ENCODE measurements at regions not wholly inside any gene's neighbourhood (a gene's known extent, or its start where the extent isn't known, plus 50 kb on each side); places are given as distances from the start of the nearest gene placed in this dataset.

DNA sequence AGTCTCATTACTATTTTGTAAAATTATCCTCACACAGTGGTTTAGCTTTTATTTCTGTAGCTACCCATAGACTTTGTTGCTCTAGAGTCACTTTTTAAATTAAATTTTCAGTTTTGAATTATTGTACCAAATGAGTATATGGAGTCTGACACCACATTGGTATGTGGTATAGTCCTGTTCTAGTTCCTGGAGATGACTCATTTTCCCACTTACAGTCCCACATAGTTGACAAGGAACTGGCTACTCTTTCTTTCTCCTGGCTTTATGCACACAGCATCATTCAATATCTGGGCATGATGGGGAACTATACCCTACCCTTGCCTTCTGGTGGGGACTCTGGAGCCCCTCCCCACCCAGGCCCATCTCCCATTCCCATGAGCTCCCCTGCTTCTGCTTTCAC, 92.6 kb upstream of the RAB11FIP2 start:
- no peaks in the 10 kb centered on the region for H3K36me3 ChIP-seq (ENCODE audit: control insufficient read depth, insufficient read depth, low read length)
- H3K4me3 ChIP-seq (ENCODE audit: extremely low read depth, insufficient read depth, low read length, poor library complexity, severe bottlenecking) = no peak overlapping the region
- H3K9me3 ChIP-seq (ENCODE audit: control insufficient read depth, low read length) = no peaks in the 10 kb centered on the region
- H3K27ac ChIP-seq (ENCODE audit: low read depth, low read length, severe bottlenecking) = no peak overlapping the region
- no peaks in the 10 kb centered on the region for H3K4me1 ChIP-seq (ENCODE audit: control insufficient read depth, insufficient read depth, low read length, poor library complexity, severe bottlenecking)

GRCh38 chr10:118128675-118129074, 81.9 kb upstream of the RAB11FIP2 start:
- no peak overlapping the region for H3K27ac ChIP-seq (ENCODE audit: low read depth, low read length, severe bottlenecking)
- no peaks in the 10 kb centered on the region for H3K9me3 ChIP-seq (ENCODE audit: control insufficient read depth, low read length)
- no peaks in the 10 kb centered on the region for H3K36me3 ChIP-seq (ENCODE audit: control insufficient read depth, insufficient read depth, low read length)
- H3K4me3 ChIP-seq (ENCODE audit: extremely low read depth, insufficient read depth, low read length, poor library complexity, severe bottlenecking) = no peak overlapping the region
- 72 to 85% methylated on average over 2 of the region's 2 CpGs for WGBS, 2 experiments (ENCODE audit: insufficient coverage in 2 of 2)
- H3K4me1 ChIP-seq (ENCODE audit: control insufficient read depth, insufficient read depth, low read length, poor library complexity, severe bottlenecking) = no peaks in the 10 kb centered on the region

DNA sequence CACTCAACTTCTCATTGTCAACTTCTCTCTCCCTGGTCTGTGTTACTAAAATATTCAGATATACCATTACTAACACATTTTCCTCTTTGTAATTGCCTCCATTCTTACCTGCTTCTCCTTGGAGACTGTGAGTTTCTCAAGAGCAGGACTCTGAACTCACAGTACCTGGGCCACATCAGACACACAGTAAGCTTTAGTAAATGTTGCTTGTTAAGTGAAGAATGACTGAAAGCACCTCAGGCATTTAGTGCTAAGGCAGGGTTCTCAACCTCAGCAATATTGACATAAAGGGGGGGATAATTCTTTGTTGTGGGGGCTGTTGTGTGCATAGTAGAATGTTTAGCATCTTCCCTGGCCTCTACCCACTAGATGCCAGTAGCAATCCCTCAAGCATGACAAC, 72.0 kb upstream of the RAB11FIP2 start:
- Histone ChIP-seq H3K4me1 (ENCODE audit: control insufficient read depth, insufficient read depth, low read length, poor library complexity, severe bottlenecking) (no peaks in the 10 kb centered on the region), H3K9me3 (ENCODE audit: control insufficient read depth, low read length) (no peaks in the 10 kb centered on the region), H3K4me3 (ENCODE audit: extremely low read depth, insufficient read depth, low read length, poor library complexity, severe bottlenecking) (no peak overlapping the region), H3K27ac (ENCODE audit: low read depth, low read length, severe bottlenecking) (no peak overlapping the region), H3K36me3 (ENCODE audit: control insufficient read depth, insufficient read depth, low read length) (no peaks in the 10 kb centered on the region)

GRCh38 chr10:118116715-118117449, 70.1 kb upstream of the RAB11FIP2 start:
- 83 to 88% methylated on average over 1 to 3 of the region's 10 CpGs for WGBS, 2 experiments (ENCODE audit: insufficient coverage in 2 of 2)
- H3K27ac ChIP-seq (ENCODE audit: low read depth, low read length, severe bottlenecking) = no peak overlapping the region
- no peak overlapping the region for H3K4me3 ChIP-seq (ENCODE audit: extremely low read depth, insufficient read depth, low read length, poor library complexity, severe bottlenecking)
- no peaks in the 10 kb centered on the region for H3K4me1 ChIP-seq (ENCODE audit: control insufficient read depth, insufficient read depth, low read length, poor library complexity, severe bottlenecking)
- H3K36me3 ChIP-seq (ENCODE audit: control insufficient read depth, insufficient read depth, low read length) = no peaks in the 10 kb centered on the region
- no peaks in the 10 kb centered on the region for H3K9me3 ChIP-seq (ENCODE audit: control insufficient read depth, low read length)

GRCh38 chr10:118116362-118116714, 69.6 kb upstream of the RAB11FIP2 start:
- Histone ChIP-seq H3K9me3 (ENCODE audit: control insufficient read depth, low read length) (no peaks in the 10 kb centered on the region), H3K27ac (ENCODE audit: low read depth, low read length, severe bottlenecking) (no peak overlapping the region), H3K36me3 (ENCODE audit: control insufficient read depth, insufficient read depth, low read length) (no peaks in the 10 kb centered on the region), H3K4me1 (ENCODE audit: control insufficient read depth, insufficient read depth, low read length, poor library complexity, severe bottlenecking) (no peaks in the 10 kb centered on the region), H3K4me3 (ENCODE audit: extremely low read depth, insufficient read depth, low read length, poor library complexity, severe bottlenecking) (no peak overlapping the region)
- 80% methylated on average over 5 of the region's 6 CpGs; no CpG with 5 or more reads in 1 of the 2 experiments for WGBS, 2 experiments (ENCODE audit: insufficient coverage in 2 of 2)

GRCh38 chr10:118115701-118116100, 69.0 kb upstream of the RAB11FIP2 start:
- Histone ChIP-seq H3K27ac (ENCODE audit: low read depth, low read length, severe bottlenecking) (no peak overlapping the region), H3K4me3 (ENCODE audit: extremely low read depth, insufficient read depth, low read length, poor library complexity, severe bottlenecking) (no peak overlapping the region), H3K9me3 (ENCODE audit: control insufficient read depth, low read length) (no peaks in the 10 kb centered on the region), H3K36me3 (ENCODE audit: control insufficient read depth, insufficient read depth, low read length) (no peaks in the 10 kb centered on the region), H3K4me1 (ENCODE audit: control insufficient read depth, insufficient read depth, low read length, poor library complexity, severe bottlenecking) (no peaks in the 10 kb centered on the region)
- WGBS, 2 experiments (ENCODE audit: insufficient coverage in 2 of 2) = 83 to 92% methylated on average over 6 to 8 of the region's 8 CpGs

DNA sequence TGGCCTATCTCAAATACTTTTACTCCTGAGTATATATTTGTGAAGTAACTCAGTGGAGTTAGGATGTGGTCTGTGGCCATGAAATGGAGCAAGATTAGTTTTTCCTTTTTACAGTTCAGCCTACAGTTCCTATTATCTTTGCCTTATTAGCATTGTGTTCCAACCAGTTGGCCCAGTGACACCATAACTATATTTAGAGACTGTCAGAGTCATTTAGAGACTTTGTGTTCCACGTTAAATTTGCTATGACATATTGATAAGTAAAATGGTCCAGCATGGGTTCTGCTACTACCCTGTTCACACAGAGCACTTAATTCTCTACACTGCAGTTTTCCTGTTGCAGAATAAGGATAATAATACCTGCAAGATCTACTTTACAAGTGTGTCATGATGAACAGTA, 68.3 kb upstream of the RAB11FIP2 start:
- Histone ChIP-seq H3K4me1 (ENCODE audit: control insufficient read depth, insufficient read depth, low read length, poor library complexity, severe bottlenecking) (no peaks in the 10 kb centered on the region), H3K27ac (ENCODE audit: low read depth, low read length, severe bottlenecking) (no peak overlapping the region), H3K9me3 (ENCODE audit: control insufficient read depth, low read length) (no peaks in the 10 kb centered on the region), H3K4me3 (ENCODE audit: extremely low read depth, insufficient read depth, low read length, poor library complexity, severe bottlenecking) (no peak overlapping the region), H3K36me3 (ENCODE audit: control insufficient read depth, insufficient read depth, low read length) (no peaks in the 10 kb centered on the region)
- WGBS, 2 experiments (ENCODE audit: insufficient coverage in 2 of 2) = no CpG with 5 or more reads among the region's 1 CpG

DNA sequence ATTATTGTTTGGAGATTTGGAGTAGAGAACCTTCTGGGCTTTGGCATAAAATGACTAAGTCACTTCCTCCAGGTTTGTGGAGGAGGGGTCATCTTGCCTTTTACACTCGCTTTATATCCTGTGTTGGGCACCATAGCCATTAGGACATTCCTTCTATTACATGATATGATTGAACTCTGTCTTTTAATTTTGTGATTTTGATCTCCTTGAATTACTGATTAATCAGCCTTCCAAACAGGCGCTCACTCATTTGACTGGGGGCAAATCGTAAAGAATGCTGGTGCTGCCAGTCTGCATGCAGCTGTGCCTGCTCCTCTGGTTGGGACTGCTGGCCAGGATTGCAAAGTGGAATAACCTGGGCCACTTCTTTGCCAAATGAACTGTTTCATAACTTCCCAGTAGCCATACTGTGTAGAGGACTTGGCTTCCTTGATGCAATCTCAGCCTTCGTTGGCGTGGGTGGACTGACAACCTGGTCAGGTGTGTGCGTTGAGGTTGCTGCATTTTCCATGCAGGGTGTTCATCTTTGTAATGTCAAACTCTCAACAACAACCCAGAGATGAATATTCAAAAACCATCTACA, 65.9 kb upstream of the RAB11FIP2 start:
- Histone ChIP-seq H3K36me3 (ENCODE audit: control insufficient read depth, insufficient read depth, low read length) (no peaks in the 10 kb centered on the region), H3K27ac (ENCODE audit: low read depth, low read length, severe bottlenecking) (no peak overlapping the region), H3K4me3 (ENCODE audit: extremely low read depth, insufficient read depth, low read length, poor library complexity, severe bottlenecking) (no peak overlapping the region), H3K4me1 (ENCODE audit: control insufficient read depth, insufficient read depth, low read length, poor library complexity, severe bottlenecking) (no peaks in the 10 kb centered on the region), H3K9me3 (ENCODE audit: control insufficient read depth, low read length) (no peaks in the 10 kb centered on the region)
- 89 to 97% methylated on average over 5 of the region's 6 CpGs for WGBS, 2 experiments (ENCODE audit: insufficient coverage in 2 of 2)

GRCh38 chr10:118110750-118111149, 64.0 kb upstream of the RAB11FIP2 start:
- Histone ChIP-seq H3K9me3 (ENCODE audit: control insufficient read depth, low read length) (no peaks in the 10 kb centered on the region), H3K27ac (ENCODE audit: low read depth, low read length, severe bottlenecking) (no peak overlapping the region), H3K36me3 (ENCODE audit: control insufficient read depth, insufficient read depth, low read length) (no peaks in the 10 kb centered on the region), H3K4me1 (ENCODE audit: control insufficient read depth, insufficient read depth, low read length, poor library complexity, severe bottlenecking) (no peaks in the 10 kb centered on the region), H3K4me3 (ENCODE audit: extremely low read depth, insufficient read depth, low read length, poor library complexity, severe bottlenecking) (no peak overlapping the region)
- WGBS, 2 experiments (ENCODE audit: insufficient coverage in 2 of 2) = no CpG with 5 or more reads among the region's 1 CpG

GRCh38 chr10:118108194-118109026, 61.7 kb upstream of the RAB11FIP2 start:
- H3K9me3 ChIP-seq (ENCODE audit: control insufficient read depth, low read length) = no peaks in the 10 kb centered on the region
- no peak overlapping the region for H3K27ac ChIP-seq (ENCODE audit: low read depth, low read length, severe bottlenecking)
- no peak overlapping the region for H3K4me3 ChIP-seq (ENCODE audit: extremely low read depth, insufficient read depth, low read length, poor library complexity, severe bottlenecking)
- 84 to 90% methylated on average over 10 to 14 of the region's 20 CpGs for WGBS, 2 experiments (ENCODE audit: insufficient coverage in 2 of 2)
- no peaks in the 10 kb centered on the region for H3K36me3 ChIP-seq (ENCODE audit: control insufficient read depth, insufficient read depth, low read length)
- H3K4me1 ChIP-seq (ENCODE audit: control insufficient read depth, insufficient read depth, low read length, poor library complexity, severe bottlenecking) = no peaks in the 10 kb centered on the region

DNA sequence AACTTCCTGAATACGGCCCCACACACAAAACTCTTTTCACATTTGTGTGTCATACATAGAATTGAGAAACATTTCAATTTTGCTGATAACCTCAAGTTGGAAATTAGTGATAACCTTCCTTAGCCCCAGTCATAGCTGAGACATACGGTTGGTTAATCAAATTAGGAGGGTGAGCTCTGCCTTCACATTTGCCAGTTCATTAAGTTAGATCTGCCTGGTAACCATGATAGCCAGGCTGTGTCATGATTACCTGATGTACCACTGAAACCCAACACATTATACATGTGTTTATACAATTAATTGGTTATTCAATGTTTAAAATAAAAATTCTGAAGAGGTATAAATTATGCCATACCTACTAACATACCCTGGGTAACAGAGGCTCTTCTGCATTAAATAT, 60.8 kb upstream of the RAB11FIP2 start:
- 60 to 100% methylated on average over 1 of the region's 2 CpGs for WGBS, 2 experiments (ENCODE audit: insufficient coverage in 2 of 2)

More for the DNA sequence above, 60.8 kb upstream of the RAB11FIP2 start:
- Histone ChIP-seq H3K27ac (ENCODE audit: low read depth, low read length, severe bottlenecking) (no peak overlapping the region), H3K9me3 (ENCODE audit: control insufficient read depth, low read length) (no peaks in the 10 kb centered on the region), H3K4me1 (ENCODE audit: control insufficient read depth, insufficient read depth, low read length, poor library complexity, severe bottlenecking) (no peaks in the 10 kb centered on the region), H3K36me3 (ENCODE audit: control insufficient read depth, insufficient read depth, low read length) (no peaks in the 10 kb centered on the region), H3K4me3 (ENCODE audit: extremely low read depth, insufficient read depth, low read length, poor library complexity, severe bottlenecking) (no peak overlapping the region)
